WTC11 (cell line): ENCODE measurements at regions not wholly inside any gene's neighbourhood (a gene's known extent, or its start where the extent isn't known, plus 50 kb on each side); places are given as distances from the start of the nearest gene placed in this dataset.

ENCODE experiments used
- ATAC-seq: fragments of 200-7000 bp; cut with Tn5 transposase; 2 replicates; pipeline ENCODE4 v1.10.0; 2021; ENCODE audit warnings: mild to moderate bottlenecking, moderate library complexity
- CTCF ChIA-PET: fragments of 300-600 bp; sonication (Branson Sonifier 250); formaldehyde crosslinking; loops from one replicate; lab custom pipeline; 2021; ENCODE audit warnings: antibody characterized with exemption; lab: Charles Lee
- POLR2A ChIA-PET: fragments of 350-600 bp; sonication (Branson Sonifier 250); formaldehyde crosslinking; loops from one replicate; lab custom pipeline; 2021; ENCODE audit warnings: antibody characterized with exemption; lab: Charles Lee
- DNase-seq: peaks from one replicate; pipeline ENCODE4 v3.0.0; 2021; ENCODE audit warnings: low spot score
- H3K27ac Mint-ChIP-seq: 2 replicates; pipeline ENCODE4 v1.8.0; 2021; ENCODE audit warnings: mixed read lengths
- H3K27me3 Mint-ChIP-seq: 2 replicates; pipeline ENCODE4 v1.8.0; 2021; ENCODE audit warnings: low read depth, mild to moderate bottlenecking, moderate library complexity, mixed read lengths
- H3K36me3 Mint-ChIP-seq: 2 replicates; pipeline ENCODE4 v1.8.0; 2021; ENCODE audit warnings: mixed read lengths
- H3K4me1 Mint-ChIP-seq: 2 replicates; pipeline ENCODE4 v1.8.0; 2022; ENCODE audit warnings: mixed read lengths
- H3K4me3 Mint-ChIP-seq: 2 replicates; pipeline ENCODE4 v1.8.0; 2021; ENCODE audit warnings: mild to moderate bottlenecking, moderate library complexity, mixed read lengths
- H3K9me3 Mint-ChIP-seq: 2 replicates; pipeline ENCODE4 v1.8.0; 2021; ENCODE audit warnings: mixed read lengths
- AFF4 ChIP-seq: sonication (generic); formaldehyde crosslinking; IDR thresholded peaks from 2 replicates; pipeline ENCODE4 v1.8.1; 2023; ENCODE audit warnings: mild to moderate bottlenecking, missing genetic modification reagents, borderline replicate concordance
- CBFB ChIP-seq: sonication (generic); formaldehyde crosslinking; IDR thresholded peaks from 2 replicates; pipeline ENCODE4 v1.8.1; 2022; ENCODE audit warnings: mild to moderate bottlenecking, low read depth, missing genetic modification reagents
- CREM ChIP-seq: sonication (generic); formaldehyde crosslinking; IDR thresholded peaks from 2 replicates; pipeline ENCODE4 v1.8.1; 2022; ENCODE audit warnings: mild to moderate bottlenecking, missing genetic modification reagents, moderate library complexity
- EMX1 ChIP-seq: fragments of 250-450 bp; sonication (Bioruptor Pico); IDR thresholded peaks from 2 replicates; pipeline ENCODE4 v1.8.0; 2021; ENCODE audit warnings: mild to moderate bottlenecking
- GRHL2 ChIP-seq: fragments of 250-450 bp; sonication (Bioruptor Pico); IDR thresholded peaks from 2 replicates; pipeline ENCODE4 v1.8.0; 2022; ENCODE audit warnings: mild to moderate bottlenecking, moderate library complexity; ENCODE audit not compliant: insufficient replicate concordance, severe bottlenecking
- HMGA2 ChIP-seq: fragments of 250-450 bp; sonication (Bioruptor Pico); IDR thresholded peaks from 2 replicates; pipeline ENCODE4 v1.4.0; 2021; ENCODE audit warnings: mild to moderate bottlenecking, moderate library complexity
- IRF2 ChIP-seq: sonication (generic); formaldehyde crosslinking; IDR thresholded peaks from 2 replicates; pipeline ENCODE4 v1.8.0; 2022; ENCODE audit warnings: low read depth, missing genetic modification reagents, borderline replicate concordance
- JAZF1 ChIP-seq: fragments of 250-450 bp; sonication (Bioruptor Pico); IDR thresholded peaks from 2 replicates; pipeline ENCODE4 v1.9.0; 2021; ENCODE audit warnings: moderate library complexity, mild to moderate bottlenecking, inconsistent platforms
- NR1H2 ChIP-seq: sonication (generic); formaldehyde crosslinking; IDR thresholded peaks from 2 replicates; pipeline ENCODE4 v1.9.0; 2021; ENCODE audit warnings: mild to moderate bottlenecking, moderate library complexity, missing genetic modification reagents
- NR3C1 ChIP-seq: sonication (generic); formaldehyde crosslinking; conservative IDR thresholded peaks from 2 replicates; pipeline ENCODE4 v1.8.1; 2023; ENCODE audit warnings: low read depth, mild to moderate bottlenecking, missing genetic modification reagents
- OVOL2 ChIP-seq: fragments of 250-450 bp; sonication (Bioruptor Pico); IDR thresholded peaks from 2 replicates; pipeline ENCODE4 v1.9.0; 2021; ENCODE audit warnings: mild to moderate bottlenecking, borderline replicate concordance
- RORB ChIP-seq: fragments of 250-450 bp; sonication (Bioruptor Pico); IDR thresholded peaks from 2 replicates; pipeline ENCODE4 v1.9.0; 2021; ENCODE audit warnings: mild to moderate bottlenecking
- SOX15 ChIP-seq: fragments of 250-450 bp; sonication (Bioruptor Pico); IDR thresholded peaks from 2 replicates; pipeline ENCODE4 v1.9.0; 2021; ENCODE audit warnings: mild to moderate bottlenecking
- ZNF138 ChIP-seq: sonication (generic); formaldehyde crosslinking; conservative IDR thresholded peaks from 2 replicates; pipeline ENCODE4 v1.8.1; 2022; ENCODE audit warnings: mild to moderate bottlenecking, moderate library complexity, missing genetic modification reagents
- TF ChIP-seq, protein P1 (sequence below): sonication (generic); formaldehyde crosslinking; IDR thresholded peaks from 2 replicates; pipeline ENCODE4 v1.8.1; 2022; ENCODE audit warnings: missing genetic modification reagents, borderline replicate concordance
- TF ChIP-seq, protein P2 (sequence below): fragments of 250-450 bp; sonication (Bioruptor Pico); IDR thresholded peaks from 2 replicates; pipeline ENCODE4 v2.1.2; 2022; ENCODE audit warnings: mild to moderate bottlenecking, moderate library complexity

- TF ChIP-seq IRF2 (no peak), EMX1 (CRISPR knock-in tag) (no peak), CREM (CRISPR knock-in tag) (no peak)
Observed at GRCh38 chr7:16967300-16967811, 85.6 kb upstream of the AGR3 start (continued).

GRCh38 chr7:16970732-16971482 lies 89.1 kb upstream of the AGR3 start:
- Mint-ChIP-seq H3K36me3 (peaks cover 5% of the 10 kb centered on the region; the same call in 1 of the 2 replicates), H3K4me1 (peaks cover 11% of the 10 kb centered on the region), H3K9me3 (peaks cover 6% of the 10 kb centered on the region), H3K4me3 (no peak overlapping the region), H3K27me3 (no peaks in the 10 kb centered on the region), H3K27ac (no peak overlapping the region)
- DNase-seq = peak; percentile 12
- POLR2A ChIA-PET = no interaction called here
- ATAC-seq = peak; percentile 86
- no peak for TF ChIP-seq RORB (CRISPR knock-in tag)
- no peak for TF ChIP-seq CBFB (CRISPR knock-in tag)
- no peak for TF ChIP-seq HMGA2 (CRISPR knock-in tag)
- TF ChIP-seq NR1H2 (CRISPR knock-in tag) = no peak
- no peak for TF ChIP-seq SOX15
- TF ChIP-seq, protein P1, sequence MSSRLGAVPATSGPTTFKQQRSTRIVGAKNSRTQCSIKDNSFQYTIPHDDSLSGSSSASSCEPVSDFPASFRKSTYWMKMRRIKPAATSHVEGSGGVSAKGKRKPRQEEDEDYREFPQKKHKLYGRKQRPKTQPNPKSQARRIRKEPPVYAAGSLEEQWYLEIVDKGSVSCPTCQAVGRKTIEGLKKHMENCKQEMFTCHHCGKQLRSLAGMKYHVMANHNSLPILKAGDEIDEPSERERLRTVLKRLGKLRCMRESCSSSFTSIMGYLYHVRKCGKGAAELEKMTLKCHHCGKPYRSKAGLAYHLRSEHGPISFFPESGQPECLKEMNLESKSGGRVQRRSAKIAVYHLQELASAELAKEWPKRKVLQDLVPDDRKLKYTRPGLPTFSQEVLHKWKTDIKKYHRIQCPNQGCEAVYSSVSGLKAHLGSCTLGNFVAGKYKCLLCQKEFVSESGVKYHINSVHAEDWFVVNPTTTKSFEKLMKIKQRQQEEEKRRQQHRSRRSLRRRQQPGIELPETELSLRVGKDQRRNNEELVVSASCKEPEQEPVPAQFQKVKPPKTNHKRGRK (CRISPR knock-in tag) = no peak
- TF ChIP-seq, protein P2, sequence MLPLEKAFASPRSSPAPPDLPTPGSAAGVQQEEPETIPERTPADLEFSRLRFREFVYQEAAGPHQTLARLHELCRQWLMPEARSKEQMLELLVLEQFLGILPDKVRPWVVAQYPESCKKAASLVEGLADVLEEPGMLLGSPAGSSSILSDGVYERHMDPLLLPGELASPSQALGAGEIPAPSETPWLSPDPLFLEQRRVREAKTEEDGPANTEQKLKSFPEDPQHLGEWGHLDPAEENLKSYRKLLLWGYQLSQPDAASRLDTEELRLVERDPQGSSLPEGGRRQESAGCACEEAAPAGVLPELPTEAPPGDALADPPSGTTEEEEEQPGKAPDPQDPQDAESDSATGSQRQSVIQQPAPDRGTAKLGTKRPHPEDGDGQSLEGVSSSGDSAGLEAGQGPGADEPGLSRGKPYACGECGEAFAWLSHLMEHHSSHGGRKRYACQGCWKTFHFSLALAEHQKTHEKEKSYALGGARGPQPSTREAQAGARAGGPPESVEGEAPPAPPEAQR (CRISPR knock-in tag) = no peak
- TF ChIP-seq OVOL2 (CRISPR knock-in tag) = no peak
- TF ChIP-seq GRHL2 (CRISPR knock-in tag) = no peak
- TF ChIP-seq JAZF1 (CRISPR knock-in tag) = no peak
- TF ChIP-seq AFF4 = no peak
- CTCF ChIA-PET = no interaction called here

GRCh38 chr7:16975712-16976111 lies 93.9 kb upstream of the AGR3 start:
- ATAC-seq (no peak), DNase-seq (no peak)
- ChIA-PET CTCF (interaction anchor here (1.3 kb wide), 1 partner anchor 14 kb away, joined by 3 read pairs; no protein-coding TSS in a partner anchor), POLR2A (no interaction called here)
- no peak for TF ChIP-seq NR3C1 (CRISPR knock-in tag)
- no peak for TF ChIP-seq ZNF138 (CRISPR knock-in tag)
- TF ChIP-seq IRF2 = no peak
- TF ChIP-seq JAZF1 (CRISPR knock-in tag) = no peak
- H3K36me3 Mint-ChIP-seq = no peaks in the 10 kb centered on the region
- H3K27ac Mint-ChIP-seq = no peak overlapping the region
- no peak overlapping the region for H3K4me3 Mint-ChIP-seq
- H3K4me1 Mint-ChIP-seq = peaks cover 26% of the 10 kb centered on the region
- no peaks in the 10 kb centered on the region for H3K9me3 Mint-ChIP-seq
- no peaks in the 10 kb centered on the region for H3K27me3 Mint-ChIP-seq
